Peyer's patch (tissue), 4 donors: ENCODE measurements at regions not wholly inside any gene's neighbourhood (a gene's known extent, or its start where the extent isn't known, plus 50 kb on each side); places are given as distances from the start of the nearest gene placed in this dataset.

ENCODE experiments used
- POLR2A ChIP-seq, 2 donors: fragments of 450-650 bp; IDR thresholded peaks; one replicate each; pipeline ENCODE4 v1.5.1; 2017; ENCODE audit warnings: antibody characterized with exemption in 2 of 2, mild to moderate bottlenecking in 2 of 2, moderate library complexity in 2 of 2
- TF ChIP-seq, protein P1 (sequence below), 6 experiments: fragments of 450-650 bp in 4 of 6; fragments of 200-600 bp in 2 of 6; sonication (generic) in 1 of 6; IDR thresholded peaks; one replicate each; pipeline ENCODE4 v1.5.1; 2017 to 2019; ENCODE audit warnings: antibody characterized with exemption in 6 of 6, mild to moderate bottlenecking in 3 of 6, moderate library complexity in 1 of 6

DNA sequence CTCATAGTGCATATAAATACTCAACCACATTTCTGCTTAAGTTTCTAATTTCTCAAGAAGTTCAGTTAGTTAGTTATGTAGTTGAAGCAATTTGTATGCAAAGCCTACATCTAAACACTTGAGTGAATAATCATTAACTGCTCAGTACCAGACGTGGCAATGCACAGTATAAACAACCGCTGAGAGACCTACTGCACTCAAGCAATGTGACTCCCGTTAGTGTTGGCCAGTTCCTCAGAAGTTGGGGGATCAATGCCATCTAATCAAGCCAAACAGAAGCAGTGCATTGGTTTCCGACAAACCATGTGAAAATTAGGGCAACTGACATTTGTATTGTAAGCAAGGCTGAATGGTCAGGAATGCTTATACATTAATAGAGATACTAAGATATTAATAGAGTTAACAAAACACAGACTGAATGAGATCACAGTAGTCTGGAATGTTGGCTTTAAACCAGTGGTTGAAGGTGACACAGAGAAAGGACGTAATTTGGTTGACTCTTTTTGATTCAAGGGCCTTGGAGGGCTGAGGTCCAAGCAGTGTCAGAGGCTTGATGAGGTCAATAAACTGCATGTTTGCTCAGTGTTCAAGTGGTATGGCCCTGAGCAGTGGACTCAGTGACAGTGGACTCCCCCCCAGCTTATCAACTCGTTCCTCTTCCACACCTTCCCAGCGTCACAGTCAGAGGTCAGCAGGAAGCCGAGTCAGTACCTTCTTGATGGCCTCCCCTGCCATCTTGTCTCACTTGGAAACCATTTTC, 255.5 kb downstream of the CTH start:
- TF ChIP-seq, protein P1, sequence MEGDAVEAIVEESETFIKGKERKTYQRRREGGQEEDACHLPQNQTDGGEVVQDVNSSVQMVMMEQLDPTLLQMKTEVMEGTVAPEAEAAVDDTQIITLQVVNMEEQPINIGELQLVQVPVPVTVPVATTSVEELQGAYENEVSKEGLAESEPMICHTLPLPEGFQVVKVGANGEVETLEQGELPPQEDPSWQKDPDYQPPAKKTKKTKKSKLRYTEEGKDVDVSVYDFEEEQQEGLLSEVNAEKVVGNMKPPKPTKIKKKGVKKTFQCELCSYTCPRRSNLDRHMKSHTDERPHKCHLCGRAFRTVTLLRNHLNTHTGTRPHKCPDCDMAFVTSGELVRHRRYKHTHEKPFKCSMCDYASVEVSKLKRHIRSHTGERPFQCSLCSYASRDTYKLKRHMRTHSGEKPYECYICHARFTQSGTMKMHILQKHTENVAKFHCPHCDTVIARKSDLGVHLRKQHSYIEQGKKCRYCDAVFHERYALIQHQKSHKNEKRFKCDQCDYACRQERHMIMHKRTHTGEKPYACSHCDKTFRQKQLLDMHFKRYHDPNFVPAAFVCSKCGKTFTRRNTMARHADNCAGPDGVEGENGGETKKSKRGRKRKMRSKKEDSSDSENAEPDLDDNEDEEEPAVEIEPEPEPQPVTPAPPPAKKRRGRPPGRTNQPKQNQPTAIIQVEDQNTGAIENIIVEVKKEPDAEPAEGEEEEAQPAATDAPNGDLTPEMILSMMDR (IDR thresholded peaks at IDR 0.05) = no peak
- no peak for TF ChIP-seq POLR2A (IDR thresholded peaks at IDR 0.05)
